HEK293T (cell line): ENCODE measurements at regions not wholly inside any gene's neighbourhood (a gene's known extent, or its start where the extent isn't known, plus 50 kb on each side); places are given as distances from the start of the nearest gene placed in this dataset.

Source experiments
- CTCF ChIA-PET: fragments of 350-600 bp; formaldehyde crosslinking; extraction: SDS; loops from one replicate; lab custom pipeline; 2021; ENCODE audit warnings: antibody characterized with exemption, inconsistent platforms; lab: Yijun Ruan, JAX
- POLR2A ChIA-PET: fragments of 350-600 bp; formaldehyde crosslinking; extraction: SDS; loops from one replicate; lab custom pipeline; 2020; ENCODE audit warnings: antibody characterized with exemption, inconsistent platforms; lab: Yijun Ruan, JAX
- DNase-seq: peaks from one replicate; pipeline ENCODE4 v3.0.0; 2012; ENCODE audit warnings: mixed read lengths; ENCODE audit errors: extremely low spot score
- ARNT ChIP-seq: fragments of 450-650 bp; IDR thresholded peaks from 2 replicates; pipeline ENCODE4 v1.6.1; 2017; ENCODE audit warnings: mild to moderate bottlenecking
- BHLHE40 ChIP-seq: fragments of 450-650 bp; IDR thresholded peaks from 2 replicates; pipeline ENCODE4 v1.6.1; 2016; ENCODE audit warnings: mild to moderate bottlenecking, moderate library complexity, borderline replicate concordance
- CTBP1 ChIP-seq: fragments of 450-650 bp; IDR thresholded peaks from 2 replicates; pipeline ENCODE4 v1.6.1; 2016; ENCODE audit warnings: borderline replicate concordance
- ELF4 ChIP-seq: fragments of 450-650 bp; IDR thresholded peaks from 2 replicates; pipeline ENCODE4 v1.6.1; 2017; ENCODE audit warnings: antibody characterized with exemption
- FOXA1 ChIP-seq: fragments of 450-650 bp; IDR thresholded peaks from 2 replicates; pipeline ENCODE4 v1.6.1; 2016; ENCODE audit warnings: mild to moderate bottlenecking
- FOXK2 ChIP-seq: fragments of 450-650 bp; IDR thresholded peaks from 2 replicates; pipeline ENCODE4 v1.6.1; 2016; ENCODE audit warnings: mild to moderate bottlenecking
- FOXM1 ChIP-seq: fragments of 450-650 bp; IDR thresholded peaks from 2 replicates; pipeline ENCODE4 v1.6.1; 2017; ENCODE audit warnings: mild to moderate bottlenecking, borderline replicate concordance
- HDGF ChIP-seq: fragments of 450-650 bp; IDR thresholded peaks from 2 replicates; pipeline ENCODE4 v1.6.1; 2017; ENCODE audit warnings: antibody characterized with exemption, borderline replicate concordance
- L3MBTL2 ChIP-seq: fragments of 450-650 bp; conservative IDR thresholded peaks from 2 replicates; pipeline ENCODE4 v1.6.1; 2016; ENCODE audit warnings: mild to moderate bottlenecking
- LEF1 ChIP-seq: fragments of 450-650 bp; IDR thresholded peaks from 2 replicates; pipeline ENCODE4 v1.6.1; 2017; ENCODE audit warnings: mild to moderate bottlenecking, borderline replicate concordance
- NFRKB ChIP-seq: fragments of 450-650 bp; IDR thresholded peaks from 2 replicates; pipeline ENCODE4 v1.6.1; 2016; ENCODE audit warnings: mild to moderate bottlenecking, moderate library complexity
- PKNOX1 ChIP-seq: fragments of 450-650 bp; IDR thresholded peaks from 2 replicates; pipeline ENCODE4 v1.6.1; 2016
- SP1 ChIP-seq: fragments of 450-650 bp; IDR thresholded peaks from 2 replicates; pipeline ENCODE4 v1.6.1; 2017
- SUZ12 ChIP-seq: fragments of 450-650 bp; IDR thresholded peaks from 2 replicates; pipeline ENCODE4 v1.6.1; 2016; ENCODE audit warnings: mild to moderate bottlenecking
- TARDBP ChIP-seq: fragments of 450-650 bp; IDR thresholded peaks from 2 replicates; pipeline ENCODE4 v1.6.1; 2016
- ZNF384 ChIP-seq: fragments of 450-650 bp; IDR thresholded peaks from 2 replicates; pipeline ENCODE4 v1.6.1; 2016

- TF ChIP-seq FOXM1 (no peak), TARDBP (no peak), L3MBTL2 (no peak), ARNT (no peak), NFRKB (no peak), BHLHE40 (no peak), FOXK2 (no peak), SP1 (no peak)
- POLR2A ChIA-PET = no interaction called here
- CTCF ChIA-PET = interaction anchor here (1.2 to 1.6 kb wide), 2 partner anchors 112 to 115 kb away, joined by 3 to 9 read pairs; no protein-coding TSS in a partner anchor
- DNase-seq = no peak
Observed at GRCh38 chr1:157310401-157310800, 172.2 kb upstream of the ETV3 start.

DNA sequence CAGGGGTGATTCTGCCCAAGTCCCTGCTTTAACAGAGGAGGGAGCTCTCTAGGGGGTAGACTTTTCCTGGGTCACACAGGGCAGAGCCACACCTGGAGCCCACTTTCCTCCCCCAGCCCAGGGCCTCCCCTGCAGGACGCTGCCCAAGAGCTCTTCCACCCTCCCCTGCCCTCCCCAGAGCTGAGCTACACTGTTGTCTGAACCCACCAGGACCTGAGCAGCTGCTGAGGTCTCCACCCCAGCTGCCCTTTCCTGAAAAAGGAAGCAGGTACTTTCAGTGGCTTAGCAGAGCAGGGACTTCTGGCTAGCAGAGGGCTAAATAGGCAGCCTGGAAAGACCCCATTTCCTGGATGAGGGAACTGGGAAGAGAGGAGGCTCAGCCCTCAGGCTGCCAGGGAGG, 169.3 kb upstream of the ETV3 start:
- ChIA-PET POLR2A (no interaction called here), CTCF (interaction anchor here (0.6 to 1.5 kb wide), 2 partner anchors 18 to 116 kb away, joined by 3 read pairs; no protein-coding TSS in a partner anchor)
- TF ChIP-seq L3MBTL2 (no peak), LEF1 (no peak), HDGF (no peak), PKNOX1 (no peak), ELF4 (no peak), SUZ12 (no peak)
- no peak for DNase-seq

DNA sequence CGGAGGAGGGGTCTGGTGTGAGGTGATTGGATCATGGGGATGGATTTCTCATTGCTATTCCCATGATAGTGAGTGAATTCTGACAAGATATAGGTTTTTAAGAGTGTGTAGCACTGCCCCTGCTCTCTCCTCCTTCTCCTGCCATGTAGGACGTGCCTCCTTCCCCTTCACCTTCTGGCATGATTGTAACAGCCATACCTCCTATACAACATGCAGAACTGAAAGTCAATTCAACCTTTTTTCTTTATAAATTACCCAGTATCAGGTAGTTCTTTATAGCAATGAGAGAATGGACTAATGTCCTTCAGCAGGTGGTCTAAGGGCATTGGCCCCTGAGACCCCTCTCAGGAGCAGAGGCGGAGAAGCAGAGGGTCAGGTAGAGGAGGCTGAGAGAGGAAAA, 168.7 kb upstream of the ETV3 start:
- DNase-seq = no peak
- TF ChIP-seq FOXM1 (no peak), CTBP1 (no peak), TARDBP (no peak), SUZ12 (no peak), PKNOX1 (no peak), ARNT (no peak), FOXK2 (no peak), L3MBTL2 (no peak), SP1 (no peak), HDGF (no peak), ELF4 (no peak), LEF1 (no peak), ZNF384 (no peak), FOXA1 (no peak), BHLHE40 (no peak)
- ChIA-PET POLR2A (no interaction called here), CTCF (interaction anchor here (1.5 kb wide), 1 partner anchor 115 kb away, joined by 3 read pairs; no protein-coding TSS in a partner anchor)

DNA sequence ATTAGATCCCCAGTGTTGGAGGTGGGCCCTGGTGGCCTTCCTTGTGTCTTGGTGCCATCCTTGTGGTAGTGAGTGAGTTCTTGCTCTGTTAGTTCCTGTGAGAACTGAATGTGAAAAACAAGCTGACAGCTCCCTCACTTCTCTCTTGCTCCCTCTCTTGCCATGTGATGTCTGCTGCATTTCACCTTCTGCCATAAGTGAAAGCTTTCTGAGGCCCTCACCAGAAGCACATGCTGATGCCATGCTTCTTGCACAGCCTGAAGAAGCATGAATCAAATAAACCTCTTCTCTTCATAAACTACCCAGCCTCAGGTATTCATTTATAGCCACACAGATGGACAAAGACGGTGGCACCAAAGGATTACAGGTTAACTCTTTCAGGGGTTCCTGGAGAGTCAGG, 166.1 kb upstream of the ETV3 start:
- TF ChIP-seq L3MBTL2 (no peak), BHLHE40 (no peak), PKNOX1 (no peak), SP1 (no peak)
- ChIA-PET CTCF (no interaction called here), POLR2A (no interaction called here)
- DNase-seq = no peak

DNA sequence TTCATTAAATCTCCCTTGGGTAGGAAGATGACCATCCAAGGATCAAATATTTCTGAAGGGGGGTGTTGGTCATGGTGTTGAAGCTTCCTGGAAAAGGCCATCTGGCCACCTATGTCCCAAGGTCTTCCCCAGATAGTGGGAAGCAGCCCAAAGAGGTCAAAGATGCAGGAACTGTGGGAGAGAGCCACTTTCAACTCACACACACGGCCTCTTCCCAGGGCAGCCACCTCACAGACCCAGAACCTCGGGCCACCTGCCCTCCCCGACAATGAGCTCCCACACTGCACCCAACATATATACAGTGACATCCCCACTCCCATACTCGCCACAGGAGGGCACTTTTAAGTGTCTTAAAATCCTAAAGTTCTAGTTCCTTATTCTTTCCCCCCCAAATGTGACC, 164.5 kb upstream of the ETV3 start:
- ChIA-PET CTCF (no interaction called here), POLR2A (no interaction called here)
- TF ChIP-seq L3MBTL2 = no peak
- TF ChIP-seq ARNT = no peak
- TF ChIP-seq ELF4 = no peak
- TF ChIP-seq PKNOX1 = no peak
- no peak for TF ChIP-seq FOXA1
- no peak for TF ChIP-seq FOXM1
- no peak for TF ChIP-seq SP1
- TF ChIP-seq NFRKB = no peak
- TF ChIP-seq ZNF384 = no peak
- TF ChIP-seq BHLHE40 = no peak
- no peak for TF ChIP-seq CTBP1
- no peak for DNase-seq

DNA sequence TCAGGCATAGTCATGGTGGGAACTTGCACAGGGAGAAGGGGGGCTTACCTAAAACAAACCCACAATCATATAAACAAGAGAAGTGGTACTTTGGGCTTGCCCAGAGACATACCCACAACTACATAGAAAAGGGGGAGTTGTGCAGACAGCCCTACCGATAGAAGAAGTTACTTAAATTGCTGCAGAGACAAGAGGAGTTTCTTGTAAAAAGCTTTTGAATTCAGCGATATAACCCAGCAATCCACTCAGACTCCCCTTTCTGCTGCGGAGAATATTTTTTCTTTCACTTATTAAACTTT, 164.0 kb upstream of the ETV3 start:
- POLR2A ChIA-PET = no interaction called here
- CTCF ChIA-PET = no interaction called here

More for the DNA sequence above, 164.0 kb upstream of the ETV3 start:
- TF ChIP-seq HDGF (no peak), FOXK2 (no peak), SP1 (no peak), L3MBTL2 (no peak), PKNOX1 (no peak), LEF1 (no peak), ELF4 (no peak), FOXA1 (no peak), BHLHE40 (no peak)
- no peak for DNase-seq
